SK-N-SH (cell line): ENCODE measurements at regions not wholly inside any gene's neighbourhood (a gene's known extent, or its start where the extent isn't known, plus 50 kb on each side); places are given as distances from the start of the nearest gene placed in this dataset.

Experiments used
- CTCF ChIA-PET: fragments of 300-600, 350-600 bp; formaldehyde crosslinking; extraction: SDS; loops from one replicate; lab custom pipeline; 2021; lab: Yijun Ruan, JAX
- POLR2A ChIA-PET: fragments of 350-600 bp; sonication (Branson Sonifier 250); formaldehyde crosslinking; extraction: SDS; loops from one replicate; lab custom pipeline; 2020; ENCODE audit warnings: antibody characterized with exemption, inconsistent platforms; lab: Yijun Ruan, JAX
- DNase-seq: peaks from one replicate; pipeline ENCODE4 v3.0.0; 2012
- H2AFZ ChIP-seq: fragments of 200-600 bp; sonication (generic); 2 replicates; pipeline ENCODE4 v1.8.1; 2016; ENCODE audit warnings: antibody characterized with exemption, mild to moderate bottlenecking, low read depth
- H3F3A ChIP-seq: fragments of 200-600 bp; sonication (generic); replicated peaks from 2 replicates; pipeline ENCODE3; 2016; ENCODE audit warnings: antibody characterized with exemption, mild to moderate bottlenecking; ENCODE audit not compliant: insufficient read depth
- H3K27ac ChIP-seq, 2 experiments: fragments of 200-500 bp in 1 of 2; fragments of 200-600 bp in 1 of 2; sonication (Bioruptor generic) in 1 of 2; sonication (generic), shearing (Covaris generic) in 1 of 2; 2 replicates each; pipeline versions ENCODE4 v1.5.1 to v1.6.1; 2014 to 2016; ENCODE audit warnings: low read depth in 2 of 2, inconsistent platforms in 1 of 2, low read length in 1 of 2, mild to moderate bottlenecking in 1 of 2, mixed read lengths in 1 of 2
- H3K27me3 ChIP-seq: fragments of 200-600 bp; sonication (generic), shearing (Covaris generic); 2 replicates; pipeline ENCODE4 v1.6.1; 2016; ENCODE audit warnings: mixed run types; ENCODE audit not compliant: insufficient read depth
- H3K36me3 ChIP-seq, 2 experiments: fragments of 200-500 bp in 1 of 2; fragments of 200-600 bp in 1 of 2; sonication (Bioruptor generic) in 1 of 2; sonication (generic) in 1 of 2; replicated peaks in 1 of 2; 2 replicates each; pipeline versions ENCODE3 to v1.5.1; 2014 to 2016; ENCODE audit warnings: low read length in 1 of 2, mild to moderate bottlenecking in 1 of 2; ENCODE audit not compliant: insufficient read depth in 2 of 2, control insufficient read depth in 1 of 2
- H3K4me1 ChIP-seq, 2 experiments: fragments of 200-500 bp in 1 of 2; fragments of 200-600 bp in 1 of 2; sonication (Bioruptor generic) in 1 of 2; sonication (generic), shearing (Covaris generic) in 1 of 2; 2 replicates each; pipeline versions ENCODE4 v1.5.1 to v1.6.1; 2014 to 2016; ENCODE audit warnings: low read depth in 1 of 2, low read length in 1 of 2, mixed run types in 1 of 2; ENCODE audit not compliant: insufficient read depth in 2 of 2, control insufficient read depth in 1 of 2
- H3K4me2 ChIP-seq: fragments of 200-600 bp; sonication (generic), shearing (Covaris generic); 2 replicates; pipeline ENCODE4 v1.6.1; 2017; ENCODE audit warnings: mixed run types
- H3K4me3 ChIP-seq, 2 experiments: fragments of 200-500 bp in 1 of 2; fragments of 200-600 bp in 1 of 2; sonication (Bioruptor generic) in 1 of 2; sonication (generic), shearing (Covaris generic) in 1 of 2; 2 replicates each; pipeline versions ENCODE4 v1.5.1 to v1.8.1; 2014 to 2016; ENCODE audit warnings: low read depth in 2 of 2, inconsistent platforms in 1 of 2, low read length in 1 of 2, mild to moderate bottlenecking in 1 of 2, mixed read lengths in 1 of 2, moderate library complexity in 1 of 2
- H3K79me2 ChIP-seq: fragments of 200-600 bp; sonication (generic); 2 replicates; pipeline ENCODE4 v1.8.1; 2017; ENCODE audit warnings: mild to moderate bottlenecking; ENCODE audit not compliant: insufficient read depth
- H3K9ac ChIP-seq: fragments of 200-600 bp; sonication (generic); 2 replicates; pipeline ENCODE4 v1.6.1; 2017; ENCODE audit warnings: mixed run types
- H3K9me2 ChIP-seq: fragments of 200-600 bp; sonication (generic); 2 replicates; pipeline ENCODE4 v1.6.1; 2017; ENCODE audit warnings: mixed run types
- H3K9me3 ChIP-seq: fragments of 200-600 bp; sonication (generic); 2 replicates; pipeline ENCODE4 v1.6.1; 2017; ENCODE audit warnings: mixed run types, mild to moderate bottlenecking, moderate library complexity
- H4K20me1 ChIP-seq: fragments of 200-600 bp; sonication (generic); 2 replicates; pipeline ENCODE4 v1.6.1; 2017; ENCODE audit warnings: mild to moderate bottlenecking, mixed run types; ENCODE audit not compliant: insufficient read depth
- CHD2 ChIP-seq: fragments of 150-350 bp; IDR thresholded peaks from 2 replicates; pipeline ENCODE4 v1.6.1; 2018; ENCODE audit warnings: low read length; ENCODE audit not compliant: partially characterized antibody
- CTCF ChIP-seq: fragments of 200-600 bp; sonication (generic); IDR thresholded peaks from 2 replicates; pipeline ENCODE4 v1.6.1; 2017; ENCODE audit warnings: antibody characterized with exemption, mild to moderate bottlenecking, moderate library complexity
- EP300 ChIP-seq, 2 experiments: IDR thresholded peaks; 2 replicates each; pipeline versions ENCODE4 v1.4.0 to v1.6.1; 2012; ENCODE audit warnings: borderline replicate concordance in 1 of 2, low read depth in 1 of 2, low read length in 1 of 2
- EZH2phosphoT487 ChIP-seq: fragments of 200-600 bp; sonication (generic); IDR thresholded peaks from 2 replicates; pipeline ENCODE4 v1.6.1; 2017; ENCODE audit warnings: low read depth, mixed run types, mild to moderate bottlenecking, antibody characterized with exemption, moderate library complexity, borderline replicate concordance
- FOXJ3 ChIP-seq: sonication (generic); formaldehyde crosslinking; IDR thresholded peaks from 2 replicates; pipeline ENCODE4 v1.5.1; 2020; ENCODE audit warnings: mild to moderate bottlenecking, missing genetic modification reagents
- GATA2 ChIP-seq: sonication (generic); formaldehyde crosslinking; IDR thresholded peaks from 2 replicates; pipeline ENCODE4 v1.5.0; 2020; ENCODE audit warnings: mild to moderate bottlenecking, missing genetic modification reagents
- IRF3 ChIP-seq: fragments of 150-350 bp; IDR thresholded peaks from 2 replicates; pipeline ENCODE4 v1.6.1; 2016; ENCODE audit warnings: mild to moderate bottlenecking, low read depth, low read length
- MAX ChIP-seq: IDR thresholded peaks from 2 replicates; pipeline ENCODE4 v1.4.0; 2012; ENCODE audit warnings: low read depth
- MEF2A ChIP-seq: IDR thresholded peaks from 2 replicates; pipeline ENCODE4 v1.4.0; 2012; ENCODE audit warnings: low read depth, borderline replicate concordance
- POLR2AphosphoS5 ChIP-seq: IDR thresholded peaks from 2 replicates; pipeline ENCODE4 v1.6.1; 2012; ENCODE audit warnings: low read depth, low read length
- REST ChIP-seq: IDR thresholded peaks from 2 replicates; pipeline ENCODE4 v1.6.1; 2012; ENCODE audit warnings: mild to moderate bottlenecking, low read depth, low read length, moderate library complexity
- RFX5 ChIP-seq: IDR thresholded peaks from 2 replicates; pipeline ENCODE4 v1.6.1; 2012; ENCODE audit warnings: mild to moderate bottlenecking, improper control_type of control experiment, low read length
- RXRA ChIP-seq: IDR thresholded peaks from 2 replicates; pipeline ENCODE4 v1.4.0; 2012; ENCODE audit warnings: low read depth, mild to moderate bottlenecking, borderline replicate concordance
- SIN3A ChIP-seq: IDR thresholded peaks from 2 replicates; pipeline ENCODE4 v1.6.1; 2012; ENCODE audit warnings: low read depth, mild to moderate bottlenecking, low read length, moderate library complexity, borderline replicate concordance
- SMC3 ChIP-seq: IDR thresholded peaks from 2 replicates; pipeline ENCODE4 v1.6.1; 2012; ENCODE audit warnings: low read depth, low read length, improper control_type of control experiment
- TAF1 ChIP-seq: IDR thresholded peaks from 2 replicates; pipeline ENCODE4 v1.6.1; 2012; ENCODE audit warnings: low read depth, mild to moderate bottlenecking, low read length, moderate library complexity, borderline replicate concordance
- TCF12 ChIP-seq: IDR thresholded peaks from 2 replicates; pipeline ENCODE4 v1.4.0; 2012
- YY1 ChIP-seq: IDR thresholded peaks from 2 replicates; pipeline ENCODE4 v1.4.0; 2012; ENCODE audit warnings: low read depth, mild to moderate bottlenecking
- WGBS: methylation state at CpG from one replicate; pipeline ENCODE4 v1.1.6; 2017; ENCODE audit warnings: low lambda C conversion rate; 5-methylcytosine and 5-hydroxymethylcytosine counted together
- TF ChIP-seq, protein P1 (sequence below): IDR thresholded peaks from 2 replicates; pipeline ENCODE4 v1.4.0; 2012; ENCODE audit warnings: low read depth, borderline replicate concordance
- TF ChIP-seq, protein P2 (sequence below): fragments of 150-350 bp; IDR thresholded peaks from 2 replicates; pipeline ENCODE4 v1.6.1; 2017; ENCODE audit warnings: antibody characterized with exemption, low read length, low read depth, borderline replicate concordance

DNA sequence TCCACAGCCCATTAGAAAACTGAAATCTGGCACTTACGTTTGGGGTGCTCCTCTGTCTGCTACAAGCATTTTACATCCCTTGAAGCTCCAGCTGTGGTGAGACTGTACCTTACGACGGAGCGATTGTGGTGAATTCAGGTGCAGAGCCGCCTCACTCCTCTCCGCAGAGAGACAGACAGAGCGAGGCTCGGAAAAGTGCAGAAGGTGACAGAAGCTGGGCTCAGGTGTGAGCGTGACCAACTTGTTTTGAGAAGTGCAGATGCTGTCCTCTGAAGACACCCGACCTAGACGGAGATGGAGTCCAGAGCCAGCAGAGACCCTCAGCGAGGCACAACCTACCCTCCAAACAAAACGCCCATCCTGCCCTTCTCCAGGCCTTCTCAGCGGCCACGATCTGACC lies 196.5 kb downstream of the MED10 start:
- Histone ChIP-seq H3K79me2 (no peaks in the 10 kb centered on the region), H3K9me2 (no peaks in the 10 kb centered on the region), H3K9ac (no peak overlapping the region), H3K4me1 (no peaks in the 10 kb centered on the region; a peak in 1 of 4 replicates), H3K27ac (no peak overlapping the region), H3K27me3 (no peaks in the 10 kb centered on the region), H3K36me3 (no peaks in the 10 kb centered on the region), H3F3A (no peaks in the 10 kb centered on the region), H2AFZ (no peak overlapping the region), H3K4me2 (no peak overlapping the region), H3K4me3 (no peak overlapping the region), H3K9me3 (no peaks in the 10 kb centered on the region), H4K20me1 (no peaks in the 10 kb centered on the region)
- CTCF ChIA-PET: no interaction called here
- POLR2A ChIA-PET: no interaction called here
- TF ChIP-seq YY1 (no peak), TAF1 (no peak), SMC3 (no peak), REST (no peak), RXRA (no peak), GATA2 (CRISPR knock-in tag) (no peak), TCF12 (no peak), SIN3A (no peak), EP300 (IDR thresholded peaks at IDR 0.05; ENCODE audit: borderline replicate concordance in 1 of 2, low read depth in 1 of 2, low read length in 1 of 2) (no peak), IRF3 (no peak), CHD2 (no peak), RFX5 (no peak), MAX (no peak), MEF2A (no peak), FOXJ3 (CRISPR knock-in tag) (no peak), CTCF (no peak), POLR2AphosphoS5 (no peak), EZH2phosphoT487 (no peak)
- TF ChIP-seq, protein P1, sequence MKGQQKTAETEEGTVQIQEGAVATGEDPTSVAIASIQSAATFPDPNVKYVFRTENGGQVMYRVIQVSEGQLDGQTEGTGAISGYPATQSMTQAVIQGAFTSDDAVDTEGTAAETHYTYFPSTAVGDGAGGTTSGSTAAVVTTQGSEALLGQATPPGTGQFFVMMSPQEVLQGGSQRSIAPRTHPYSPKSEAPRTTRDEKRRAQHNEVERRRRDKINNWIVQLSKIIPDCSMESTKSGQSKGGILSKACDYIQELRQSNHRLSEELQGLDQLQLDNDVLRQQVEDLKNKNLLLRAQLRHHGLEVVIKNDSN: no peak
- TF ChIP-seq, protein P2, sequence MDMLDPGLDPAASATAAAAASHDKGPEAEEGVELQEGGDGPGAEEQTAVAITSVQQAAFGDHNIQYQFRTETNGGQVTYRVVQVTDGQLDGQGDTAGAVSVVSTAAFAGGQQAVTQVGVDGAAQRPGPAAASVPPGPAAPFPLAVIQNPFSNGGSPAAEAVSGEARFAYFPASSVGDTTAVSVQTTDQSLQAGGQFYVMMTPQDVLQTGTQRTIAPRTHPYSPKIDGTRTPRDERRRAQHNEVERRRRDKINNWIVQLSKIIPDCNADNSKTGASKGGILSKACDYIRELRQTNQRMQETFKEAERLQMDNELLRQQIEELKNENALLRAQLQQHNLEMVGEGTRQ: no peak
- DNase-seq: no peak
- WGBS: 53% methylated on average over 15 of the region's 15 CpGs
